Heart right ventricle (tissue), 16 donors: ENCODE measurements at regions not wholly inside any gene's neighbourhood (a gene's known extent, or its start where the extent isn't known, plus 50 kb on each side); places are given as distances from the start of the nearest gene placed in this dataset.

Source experiments
- ATAC-seq, 8 donors: fragments of 200-7000 bp; cut with Tn5 transposase; one replicate each; pipeline ENCODE4 v1.9.1; 2020; ENCODE audit warnings: mild to moderate bottlenecking in 8 of 8, moderate library complexity in 8 of 8, moderate number of reproducible peaks in 1 of 8
- DNase-seq, 2 donors: peaks; one replicate each; pipeline ENCODE4 v3.0.0-alpha.2; 2020
- H3K27ac ChIP-seq, 10 donors: fragments of 200-600 bp; sonication (generic) in 2 of 10; one replicate each; pipeline versions ENCODE4 v1.5.0 to v1.8.0; 2020 to 2022; ENCODE audit warnings: mild to moderate bottlenecking in 3 of 10
- H3K27me3 ChIP-seq, 7 donors: fragments of 200-600 bp; one replicate each; pipeline ENCODE4 v1.8.0; 2021 to 2022; ENCODE audit warnings: mild to moderate bottlenecking in 2 of 7
- H3K36me3 ChIP-seq, 9 donors: fragments of 200-600 bp; sonication (generic) in 1 of 9; one replicate each; pipeline versions ENCODE4 v1.5.0 to v1.8.0; 2020 to 2022; ENCODE audit warnings: mild to moderate bottlenecking in 2 of 9
- H3K4me1 ChIP-seq, 9 donors: fragments of 200-600 bp; sonication (generic) in 1 of 9; one replicate each; pipeline versions ENCODE4 v1.5.0 to v1.8.0; 2020 to 2022; ENCODE audit warnings: mild to moderate bottlenecking in 4 of 9
- H3K4me3 ChIP-seq, 10 donors: fragments of 200-600 bp; sonication (generic) in 2 of 10; one replicate each; pipeline versions ENCODE4 v1.5.0 to v1.8.0; 2020 to 2022; ENCODE audit warnings: mild to moderate bottlenecking in 7 of 10, moderate library complexity in 2 of 10
- H3K9me3 ChIP-seq, 11 donors: fragments of 200-600 bp in 10 of 11; sonication (generic) in 2 of 11; one replicate each; pipeline versions ENCODE4 v1.5.0 to v1.8.0; 2013 to 2022; ENCODE audit warnings: mild to moderate bottlenecking in 2 of 11, control low read depth in 1 of 11, moderate library complexity in 1 of 11
- WGBS, 2 donors: extraction: QIAGEN DNeasy Blood & Tissue Kit; methylation state at CpG; one replicate each; pipeline ENCODE4 v1.1.7; 2013; ENCODE audit warnings: inconsistent platforms in 1 of 2; 5-methylcytosine and 5-hydroxymethylcytosine counted together
- intact Hi-C, 10 donors: fragments of 100-400 bp; cut with DNase I; formaldehyde crosslinking; loops; one replicate each; pipeline versions ENCODE4 v1.11.1 to v1.14.2; 2022
- TF ChIP-seq, protein P1 (sequence below), 9 donors: fragments of 200-600 bp; sonication (generic) in 2 of 9; IDR thresholded peaks; one replicate each; pipeline versions ENCODE4 v1.5.0 to v1.8.0; 2021 to 2022; ENCODE audit warnings: antibody characterized with exemption in 9 of 9, mild to moderate bottlenecking in 5 of 9, moderate library complexity in 1 of 9
- donor health status: Arrhythmogenic right ventricular cardiomyopathy.
- donor health status: ischemic (EF 13 %, LVEDD 7.1; RV severe dilation, severe dysfunction).
- donor health status: healthy with polysubstance abuse.
- donor health status: DM: no; HTN: yes; CAD: no.
- donor health status: DM: no; HTN: no; CAD: no.
- donor health status: ischemic (EF 25% LVEDD 6.9; RV normal size, moderate dysfunction).
- donor health status: ischemic (EF 25% LVEDD 5.7; RV mildly dilated, moderate dysfunction).
- donor health status: healthy.
- donor health status: DM: yes; HTN: yes; CAD: no.
- donor health status: Ischemic cardiomyopathy.
- donor health status: ischemic (EF 35%, LVEDD 5.7; RV mildly dilated, moderate dysfunction).
- donor health status: nonischemic (EF 11% LVEDD 7.7; RV severe dilation, severe dysfunction).
- donor health status: DM: yes; HTN: yes; CAD: no.
- donor health status: PGD.
- donor health status: ischemic (EF 29% LVEDD 5.4; RV normal size, mild dysfunction).
- donor health status: nonischemic (EF 23%, LVEDD 6.1; RV moderate dilation, normal function).

DNA sequence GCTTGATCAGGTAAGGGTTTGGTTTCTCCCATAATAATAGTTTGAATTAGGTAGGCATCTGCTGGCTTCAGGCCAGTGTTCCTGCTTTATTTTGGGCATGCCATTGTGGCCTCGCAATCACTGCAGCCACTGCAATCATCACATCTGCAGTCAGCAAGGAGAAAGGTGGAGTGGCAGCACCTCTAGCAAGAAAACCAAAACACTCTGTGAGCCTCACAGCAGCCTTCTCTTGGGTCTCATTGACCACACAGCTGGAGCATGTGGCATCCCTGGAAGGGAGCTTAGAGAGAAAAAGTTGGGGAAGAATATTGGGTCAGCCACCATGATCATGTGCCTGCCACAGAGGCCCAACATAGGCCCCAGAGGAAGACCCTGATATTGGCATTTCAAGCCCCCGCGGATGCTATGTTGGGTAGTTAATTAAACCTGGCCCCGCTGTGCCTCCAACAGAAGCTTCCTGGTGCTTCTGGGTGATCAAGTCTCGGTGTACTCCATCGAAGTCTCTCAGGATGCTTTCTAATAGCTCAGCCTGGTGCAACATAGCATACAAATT, 158.0 kb upstream of the UBE2E1 start:
- H3K27ac ChIP-seq, result no peak overlapping the region
- TF ChIP-seq, protein P1, sequence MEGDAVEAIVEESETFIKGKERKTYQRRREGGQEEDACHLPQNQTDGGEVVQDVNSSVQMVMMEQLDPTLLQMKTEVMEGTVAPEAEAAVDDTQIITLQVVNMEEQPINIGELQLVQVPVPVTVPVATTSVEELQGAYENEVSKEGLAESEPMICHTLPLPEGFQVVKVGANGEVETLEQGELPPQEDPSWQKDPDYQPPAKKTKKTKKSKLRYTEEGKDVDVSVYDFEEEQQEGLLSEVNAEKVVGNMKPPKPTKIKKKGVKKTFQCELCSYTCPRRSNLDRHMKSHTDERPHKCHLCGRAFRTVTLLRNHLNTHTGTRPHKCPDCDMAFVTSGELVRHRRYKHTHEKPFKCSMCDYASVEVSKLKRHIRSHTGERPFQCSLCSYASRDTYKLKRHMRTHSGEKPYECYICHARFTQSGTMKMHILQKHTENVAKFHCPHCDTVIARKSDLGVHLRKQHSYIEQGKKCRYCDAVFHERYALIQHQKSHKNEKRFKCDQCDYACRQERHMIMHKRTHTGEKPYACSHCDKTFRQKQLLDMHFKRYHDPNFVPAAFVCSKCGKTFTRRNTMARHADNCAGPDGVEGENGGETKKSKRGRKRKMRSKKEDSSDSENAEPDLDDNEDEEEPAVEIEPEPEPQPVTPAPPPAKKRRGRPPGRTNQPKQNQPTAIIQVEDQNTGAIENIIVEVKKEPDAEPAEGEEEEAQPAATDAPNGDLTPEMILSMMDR (IDR thresholded peaks at IDR 0.05), result no peak
- H3K4me1 ChIP-seq, result peaks cover 0 to 22% (median 0%) of the 10 kb centered on the region in 9 donors
- no peak overlapping the region for H3K4me3 ChIP-seq
- H3K36me3 ChIP-seq, result no peaks in the 10 kb centered on the region
- ATAC-seq (no peak), DNase-seq (no peak)
- intact Hi-C loops, result no loop called here
- WGBS, 2 donors, result 95% methylated on average over 6 of the region's 6 CpGs
- no peaks in the 10 kb centered on the region for H3K27me3 ChIP-seq
- no peaks in the 10 kb centered on the region for H3K9me3 ChIP-seq

DNA sequence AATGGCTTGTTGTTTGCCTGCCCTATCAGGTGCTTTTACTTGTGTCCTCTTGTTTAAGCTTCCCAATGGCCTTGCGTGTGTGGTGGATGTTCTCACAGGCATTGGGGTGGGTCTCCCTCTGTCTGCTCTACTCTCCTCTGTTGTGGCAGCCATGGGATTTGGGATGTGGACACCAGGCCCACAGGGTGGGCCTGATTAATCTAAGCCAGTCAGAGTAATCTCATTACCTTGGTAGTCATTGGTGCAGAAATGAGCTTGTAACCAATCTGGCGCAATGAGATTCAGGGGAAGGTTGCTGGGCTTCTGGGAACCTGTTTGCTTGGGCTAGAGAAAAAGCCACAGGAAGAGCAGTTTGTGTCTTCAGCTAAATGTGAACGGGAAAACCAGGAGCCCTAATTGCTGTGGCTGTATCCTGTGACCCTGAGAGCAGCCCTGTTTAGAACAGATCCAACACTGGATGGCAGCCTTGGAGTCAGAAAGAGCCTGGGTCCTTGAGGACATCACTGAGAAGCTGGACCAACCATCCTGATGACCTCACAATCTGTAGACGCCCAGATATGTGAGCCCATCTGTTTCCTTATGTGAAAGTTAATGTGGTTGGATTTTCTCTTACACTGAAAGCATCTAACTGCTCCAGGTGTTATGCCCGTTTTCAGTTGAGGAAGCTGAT, 157.3 kb upstream of the UBE2E1 start:
- TF ChIP-seq, protein P1 (IDR thresholded peaks at IDR 0.05), result peak in 4 of 9 donors; percentile 13 to 26 (median 18)
- ATAC-seq (peak in 6 of 8 donors; percentile 66 to 82 (median 76)), DNase-seq (no peak)
- H3K27ac ChIP-seq, result peak overlapping the region in 1 of 10 donors; percentile 28
- no peaks in the 10 kb centered on the region for H3K36me3 ChIP-seq
- no peaks in the 10 kb centered on the region for H3K9me3 ChIP-seq
- intact Hi-C loops, result no loop called here
- no peak overlapping the region for H3K4me3 ChIP-seq
- peaks cover 0 to 22% (median 0%) of the 10 kb centered on the region in 9 donors for H3K4me1 ChIP-seq
- WGBS, 2 donors, result 64 to 73% methylated on average over 5 of the region's 5 CpGs
- H3K27me3 ChIP-seq, result no peaks in the 10 kb centered on the region

DNA sequence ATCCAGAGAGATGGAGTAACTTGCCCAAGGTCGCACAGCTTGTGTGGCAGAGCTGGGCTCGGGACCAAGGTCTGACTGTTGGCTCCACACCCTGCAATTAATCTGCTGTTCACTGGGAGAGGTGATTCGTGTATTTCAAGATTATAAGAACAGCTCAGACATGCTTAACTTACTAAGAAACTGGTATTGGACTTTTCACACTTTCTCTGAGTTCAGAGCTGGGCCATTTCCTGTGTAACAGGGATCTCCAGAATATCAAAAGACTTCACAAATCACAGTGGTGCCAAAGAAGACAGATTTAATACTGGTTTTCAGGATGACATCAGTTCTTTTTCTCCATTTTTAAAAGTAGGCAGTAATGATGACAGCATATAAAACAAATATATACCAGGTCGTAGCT, 156.8 kb upstream of the UBE2E1 start:
- peak in 6 of 8 donors; percentile 14 to 52 (median 26) for ATAC-seq
- no peaks in the 10 kb centered on the region for H3K36me3 ChIP-seq
- 45 to 50% methylated on average over 4 of the region's 4 CpGs for WGBS, 2 donors

DNA sequence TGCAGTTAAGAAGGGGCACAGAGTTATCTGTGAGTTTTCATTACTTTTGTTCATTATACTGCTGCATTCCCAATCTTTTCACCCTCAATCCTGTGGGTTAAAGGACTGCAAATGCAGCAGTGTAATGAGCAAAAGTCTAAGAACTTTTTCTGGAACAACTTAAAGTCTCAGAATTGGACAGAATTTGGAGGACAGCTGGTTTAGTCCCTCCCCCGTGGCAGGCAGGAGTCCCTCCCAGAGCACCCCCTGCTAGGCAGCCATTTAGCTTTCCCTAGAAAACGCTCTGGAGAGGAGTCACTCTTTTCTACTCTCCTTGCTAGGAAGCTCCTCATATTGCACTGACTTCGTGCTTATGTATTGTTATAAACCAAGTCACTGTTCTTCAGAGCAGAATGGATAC, 156.3 kb upstream of the UBE2E1 start:
- H3K4me1 ChIP-seq, result peaks cover 0 to 22% (median 0%) of the 10 kb centered on the region in 9 donors
- peak in 1 of 8 donors; percentile 39 for ATAC-seq
- TF ChIP-seq, protein P1 (IDR thresholded peaks at IDR 0.05), result no peak
- 56 to 63% methylated on average over 3 of the region's 3 CpGs for WGBS, 2 donors
- H3K4me3 ChIP-seq, result no peak overlapping the region
- intact Hi-C loops, result no loop called here
- no peaks in the 10 kb centered on the region for H3K27me3 ChIP-seq
- H3K36me3 ChIP-seq, result no peaks in the 10 kb centered on the region
- H3K27ac ChIP-seq, result peak overlapping the region in 1 of 10 donors; percentile 28
- DNase-seq, result no peak
- H3K9me3 ChIP-seq, result no peaks in the 10 kb centered on the region

More for the DNA sequence above, 156.8 kb upstream of the UBE2E1 start:
- DNase-seq, result no peak
- intact Hi-C loops, result no loop called here
- Histone ChIP-seq H3K4me1 (peaks cover 0 to 22% (median 0%) of the 10 kb centered on the region in 9 donors), H3K27me3 (no peaks in the 10 kb centered on the region), H3K9me3 (no peaks in the 10 kb centered on the region), H3K27ac (peak overlapping the region in 1 of 10 donors; percentile 28), H3K4me3 (no peak overlapping the region)
- TF ChIP-seq, protein P1 (IDR thresholded peaks at IDR 0.05), result no peak
